Ovary (tissue), 3 donors: ENCODE measurements at regions not wholly inside any gene's neighbourhood (a gene's known extent, or its start where the extent isn't known, plus 50 kb on each side); places are given as distances from the start of the nearest gene placed in this dataset.

Source experiments
- CTCF ChIP-seq, 3 donors: fragments of 450-650 bp in 2 of 3; fragments of 200-600 bp in 1 of 3; IDR thresholded peaks; one replicate each; pipeline versions ENCODE4 v1.5.1 to v1.8.0; 2016 to 2022; ENCODE audit warnings: antibody characterized with exemption in 3 of 3, mild to moderate bottlenecking in 1 of 3
- EP300 ChIP-seq: sonication (generic); formaldehyde crosslinking; IDR thresholded peaks from one replicate; pipeline ENCODE4 v1.6.1; 2017; ENCODE audit warnings: antibody characterized with exemption
- donor health status: DM: no; HTN: no; CAD: no.

- TF ChIP-seq EP300: no peak
- TF ChIP-seq CTCF (IDR thresholded peaks at IDR 0.05): no peak
These were observed 58.3 kb upstream of the FRMD6 start for GRCh38 chr14:51593397-51593796.
